Neural progenitor cell (in vitro differentiated cells): ENCODE measurements at regions not wholly inside any gene's neighbourhood (a gene's known extent, or its start where the extent isn't known, plus 50 kb on each side); places are given as distances from the start of the nearest gene placed in this dataset.

Experiments used
- CTCF ChIP-seq: fragments of 200-600 bp; sonication (generic); IDR thresholded peaks from 2 replicates; pipeline ENCODE4 v1.5.1; 2017; ENCODE audit warnings: antibody characterized with exemption, mild to moderate bottlenecking
- EZH2 ChIP-seq: fragments of 200-600 bp; sonication (generic); IDR thresholded peaks from 2 replicates; pipeline ENCODE4 v1.6.1; 2017; ENCODE audit warnings: antibody characterized with exemption, mild to moderate bottlenecking, moderate library complexity
- EZH2phosphoT487 ChIP-seq: fragments of 200-600 bp; sonication (generic); IDR thresholded peaks from 2 replicates; pipeline ENCODE4 v1.6.1; 2017; ENCODE audit warnings: antibody characterized with exemption

- TF ChIP-seq CTCF = no peak
- TF ChIP-seq EZH2 = no peak
- no peak for TF ChIP-seq EZH2phosphoT487
Observed at GRCh38 chr1:218874313-218874712, 299.4 kb upstream of the LYPLAL1 start.
